Activated CD4-positive, alpha-beta T cell treated with anti-CD3 and anti-CD28 coated beads, Interleukin-2, amount 10 ng/mL, durations not matched to agents 24 days and 14 days (primary cell): ENCODE measurements at regions not wholly inside any gene's neighbourhood (a gene's known extent, or its start where the extent isn't known, plus 50 kb on each side); places are given as distances from the start of the nearest gene placed in this dataset.
"Not testable (repeated sequence)": the region's sequence is repeated elsewhere in the genome, so short reads cannot be mapped to it uniquely, and the experiment has no call there.

Source experiments
- DNase-seq: peaks from one replicate; pipeline ENCODE4 v3.0.0; 2022
- H3K27ac Mint-ChIP-seq: one replicate; pipeline ENCODE4 v1.8.0; 2022; ENCODE audit warnings: mild to moderate bottlenecking, mixed read lengths
- H3K27me3 Mint-ChIP-seq: one replicate; pipeline ENCODE4 v1.8.0; 2022; ENCODE audit warnings: mixed read lengths
- H3K36me3 Mint-ChIP-seq: one replicate; pipeline ENCODE4 v1.8.0; 2022; ENCODE audit warnings: low read depth, mild to moderate bottlenecking, mixed read lengths
- H3K4me1 Mint-ChIP-seq: one replicate; pipeline ENCODE4 v1.8.0; 2021; ENCODE audit warnings: mixed read lengths
- H3K4me3 Mint-ChIP-seq: one replicate; pipeline ENCODE4 v1.8.0; 2022; ENCODE audit warnings: mild to moderate bottlenecking, moderate library complexity, mixed read lengths
- H3K9me3 Mint-ChIP-seq: one replicate; pipeline ENCODE4 v1.8.0; 2021; ENCODE audit warnings: mixed read lengths
- intact Hi-C: fragments of 100-400 bp; cut with micrococcal nuclease; formaldehyde crosslinking; loops from one replicate; pipeline ENCODE4 v1.15.1; 2023

DNA sequence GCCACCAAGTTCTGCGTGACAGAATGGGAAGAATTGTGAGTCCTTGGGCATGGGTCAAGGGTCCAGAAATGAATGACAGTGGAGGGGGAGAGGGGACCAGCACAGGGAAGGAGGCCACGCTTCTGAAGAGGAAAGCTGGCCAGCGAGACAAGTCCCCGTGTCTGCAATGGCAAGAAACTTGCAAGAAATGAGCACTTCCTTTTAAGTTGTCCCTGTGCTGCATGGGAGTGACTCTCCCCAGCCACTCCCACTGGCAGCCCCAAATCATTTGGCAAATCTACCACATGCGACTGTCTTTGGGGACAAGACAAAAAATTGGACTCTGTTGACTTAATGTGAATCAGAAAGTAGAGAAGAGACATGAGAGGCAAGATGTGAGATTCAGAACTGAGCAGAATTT lies 242.2 kb upstream of the RREB1 start:
- no peak overlapping the region for H3K4me3 Mint-ChIP-seq
- peaks cover 22% of the 10 kb centered on the region for H3K27me3 Mint-ChIP-seq
- no peak overlapping the region for H3K27ac Mint-ChIP-seq
- no peaks in the 10 kb centered on the region for H3K36me3 Mint-ChIP-seq
- no peak for DNase-seq
- intact Hi-C loops = no loop called here
- no peaks in the 10 kb centered on the region for H3K9me3 Mint-ChIP-seq
- H3K4me1 Mint-ChIP-seq = no peaks in the 10 kb centered on the region

DNA sequence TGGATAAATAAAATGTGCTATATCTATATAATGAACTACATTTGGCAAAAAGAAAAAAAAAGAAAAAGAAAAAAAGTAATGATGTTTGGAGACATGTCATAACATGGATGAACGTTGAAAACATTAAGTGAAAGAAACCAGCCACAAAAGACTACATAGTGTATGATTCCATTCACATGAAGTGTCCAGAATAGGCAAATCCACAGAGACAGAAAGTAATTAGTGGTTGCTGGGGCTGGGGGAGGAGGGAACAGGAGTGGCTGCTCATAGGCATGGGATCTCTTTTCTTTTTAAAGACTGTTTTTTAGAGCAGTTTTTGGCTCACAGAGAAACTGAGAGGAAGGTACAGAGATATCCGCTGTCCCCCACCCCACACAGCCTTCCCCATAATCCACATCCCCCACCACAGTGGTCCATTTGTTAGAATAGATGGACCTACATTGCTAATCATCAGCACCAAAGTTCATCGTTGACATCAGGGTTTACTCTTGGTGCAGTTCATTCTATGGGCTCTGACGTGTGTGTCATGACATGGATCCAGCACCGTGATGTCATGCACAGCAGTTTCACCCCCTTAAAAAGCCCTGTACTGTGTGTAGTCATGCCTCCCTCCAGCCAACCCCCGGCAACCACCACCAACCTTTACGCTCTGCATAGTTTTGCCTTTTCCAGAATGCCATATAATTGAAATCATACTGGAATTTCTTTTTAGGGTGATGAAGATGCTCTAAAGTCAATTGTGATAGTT lies 240.9 kb upstream of the RREB1 start:
- intact Hi-C loops = no loop called here
- Mint-ChIP-seq H3K9me3 (no peaks in the 10 kb centered on the region), H3K4me1 (no peaks in the 10 kb centered on the region), H3K4me3 (no peak overlapping the region), H3K36me3 (no peaks in the 10 kb centered on the region), H3K27ac (no peak overlapping the region), H3K27me3 (peaks cover 22% of the 10 kb centered on the region)
- no peak for DNase-seq

DNA sequence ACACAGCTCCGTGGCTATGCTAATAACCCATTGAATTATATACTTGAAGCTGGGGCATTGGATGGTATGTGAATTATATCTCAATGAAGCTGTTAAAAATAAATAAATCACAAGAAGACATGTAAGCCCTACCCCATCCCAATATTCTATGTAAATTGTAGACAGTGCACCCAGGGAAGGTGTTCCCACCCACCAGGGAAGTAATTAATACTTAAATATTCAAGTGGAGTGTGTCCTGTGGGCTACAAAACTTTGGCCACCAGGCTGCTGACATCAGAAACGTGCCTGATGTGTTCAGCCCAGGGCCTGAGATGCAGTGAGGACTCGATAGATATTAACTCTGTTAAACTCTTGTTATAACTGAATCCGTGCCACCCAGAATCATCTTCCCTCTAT lies 240.4 kb upstream of the RREB1 start:
- Mint-ChIP-seq H3K27me3 (peaks cover 21% of the 10 kb centered on the region), H3K9me3 (no peaks in the 10 kb centered on the region), H3K4me1 (no peaks in the 10 kb centered on the region), H3K4me3 (no peak overlapping the region), H3K36me3 (no peaks in the 10 kb centered on the region), H3K27ac (no peak overlapping the region)
- intact Hi-C loops = no loop called here
- no peak for DNase-seq

GRCh38 chr6:6869094-6869493 lies 238.7 kb upstream of the RREB1 start:
- Mint-ChIP-seq H3K27me3 (peaks cover 18% of the 10 kb centered on the region), H3K27ac (no peak overlapping the region), H3K4me3 (no peak overlapping the region), H3K36me3 (no peaks in the 10 kb centered on the region), H3K9me3 (no peaks in the 10 kb centered on the region), H3K4me1 (no peaks in the 10 kb centered on the region)
- DNase-seq = no peak
- intact Hi-C loops = no loop called here

GRCh38 chr6:6870921-6871320 lies 236.8 kb upstream of the RREB1 start:
- Mint-ChIP-seq H3K27ac (no peak overlapping the region), H3K36me3 (no peaks in the 10 kb centered on the region), H3K4me1 (no peaks in the 10 kb centered on the region), H3K27me3 (peaks cover 18% of the 10 kb centered on the region), H3K4me3 (no peak overlapping the region), H3K9me3 (no peaks in the 10 kb centered on the region)
- intact Hi-C loops = no loop called here
- no peak for DNase-seq

DNA sequence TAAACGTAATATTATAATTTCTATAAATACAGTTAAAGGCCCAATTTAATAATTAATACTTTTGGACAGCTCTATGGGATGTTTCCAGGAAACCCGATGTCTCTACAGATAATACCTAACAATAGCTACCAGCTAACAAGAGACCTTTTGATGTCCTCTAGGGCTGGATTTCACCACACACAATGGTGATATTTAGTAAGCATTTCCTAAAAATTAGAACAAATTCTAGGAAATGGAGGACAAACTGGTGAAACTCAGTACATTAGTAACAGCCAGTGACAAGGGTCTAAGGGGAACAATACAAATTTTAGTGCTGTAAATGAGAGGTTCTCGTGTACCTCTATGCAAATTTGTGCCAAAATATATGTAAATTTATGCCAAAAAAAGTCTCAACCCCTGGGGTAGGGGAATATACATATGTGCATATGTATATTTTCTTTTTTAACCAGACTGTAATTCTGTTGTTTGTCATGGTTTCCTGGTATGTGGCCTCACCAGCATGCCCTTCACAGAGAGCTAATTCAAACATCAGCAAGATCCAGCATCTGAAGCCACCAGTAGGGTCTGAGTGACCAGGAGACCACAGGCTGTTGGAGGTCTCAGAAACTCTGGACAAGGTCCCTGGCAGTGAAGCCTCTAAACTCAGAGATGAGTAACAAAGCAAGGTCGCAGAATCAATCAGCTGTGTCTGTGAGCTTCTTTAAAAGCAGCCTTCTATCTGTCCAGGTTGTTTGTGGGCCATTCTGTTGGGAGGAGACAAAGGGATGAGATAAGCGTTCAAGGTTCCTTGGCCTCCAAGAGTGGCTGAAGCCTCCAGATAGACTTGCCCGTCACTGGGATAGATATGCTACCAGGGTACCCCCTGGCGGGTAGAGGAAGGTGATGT lies 235.1 kb upstream of the RREB1 start:
- intact Hi-C loops = no loop called here
- peaks cover 22% of the 10 kb centered on the region for H3K27me3 Mint-ChIP-seq

DNA sequence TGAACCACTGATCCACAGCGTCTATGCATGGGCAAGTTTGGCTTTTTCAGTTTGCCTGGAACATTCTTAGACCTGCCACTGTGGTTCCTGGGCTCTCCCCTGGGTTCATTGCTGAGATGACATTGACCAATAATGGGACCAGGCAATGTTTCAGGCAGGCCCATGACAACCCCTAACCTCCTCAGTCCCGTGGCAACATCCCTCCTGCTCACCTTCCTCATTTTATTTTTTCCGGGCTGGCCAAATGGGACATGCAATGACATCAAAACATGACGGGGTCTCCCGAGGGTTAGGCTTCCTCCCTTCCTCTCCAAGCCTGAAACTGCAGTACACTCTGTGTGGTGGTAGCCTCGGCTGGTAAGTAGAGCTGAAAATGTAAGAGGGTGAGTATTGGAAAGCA lies 234.0 kb upstream of the RREB1 start:
- DNase-seq = no peak
- Mint-ChIP-seq H3K9me3 (peaks cover 4% of the 10 kb centered on the region), H3K4me1 (no peaks in the 10 kb centered on the region), H3K27ac (no peak overlapping the region), H3K36me3 (no peaks in the 10 kb centered on the region), H3K4me3 (no peak overlapping the region), H3K27me3 (peaks cover 19% of the 10 kb centered on the region)
- intact Hi-C loops = no loop called here

More for the DNA sequence above, 235.1 kb upstream of the RREB1 start:
- peaks cover 4% of the 10 kb centered on the region for H3K9me3 Mint-ChIP-seq
- no peak overlapping the region for H3K4me3 Mint-ChIP-seq
- DNase-seq = no peak
- H3K27ac Mint-ChIP-seq = no peak overlapping the region
- H3K36me3 Mint-ChIP-seq = no peaks in the 10 kb centered on the region
- no peaks in the 10 kb centered on the region for H3K4me1 Mint-ChIP-seq

- H3K27me3 Mint-ChIP-seq = peaks cover 14% of the 10 kb centered on the region
- DNase-seq = no peak
- H3K9me3 Mint-ChIP-seq = peaks cover 4% of the 10 kb centered on the region
- no peak overlapping the region for H3K4me3 Mint-ChIP-seq
- H3K36me3 Mint-ChIP-seq = no peaks in the 10 kb centered on the region
- H3K27ac Mint-ChIP-seq = no peak overlapping the region
- H3K4me1 Mint-ChIP-seq = peaks cover 8% of the 10 kb centered on the region
- intact Hi-C loops = no loop called here
Measured at GRCh38 chr6:6875818-6876470, 231.8 kb upstream of the RREB1 start.

DNA sequence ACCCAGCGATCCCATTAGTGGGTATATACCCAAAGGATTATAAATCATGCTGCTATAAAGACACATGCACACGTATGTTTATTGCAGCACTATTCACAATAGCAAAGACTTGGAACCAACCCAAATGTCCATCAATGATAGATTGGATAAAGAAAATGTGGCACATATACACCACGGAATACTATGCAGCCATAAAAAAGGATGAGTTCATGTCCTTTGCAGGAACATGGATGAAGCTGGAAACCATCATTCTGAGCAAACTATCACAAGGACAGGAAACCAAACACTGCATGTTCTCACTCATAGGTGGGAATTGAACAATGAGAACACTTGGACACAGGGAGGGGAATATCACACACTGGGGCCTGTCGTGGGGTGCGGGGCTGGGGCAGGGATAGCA lies 230.0 kb upstream of the RREB1 start:
- not testable (repeated sequence) for H3K36me3 Mint-ChIP-seq

DNA sequence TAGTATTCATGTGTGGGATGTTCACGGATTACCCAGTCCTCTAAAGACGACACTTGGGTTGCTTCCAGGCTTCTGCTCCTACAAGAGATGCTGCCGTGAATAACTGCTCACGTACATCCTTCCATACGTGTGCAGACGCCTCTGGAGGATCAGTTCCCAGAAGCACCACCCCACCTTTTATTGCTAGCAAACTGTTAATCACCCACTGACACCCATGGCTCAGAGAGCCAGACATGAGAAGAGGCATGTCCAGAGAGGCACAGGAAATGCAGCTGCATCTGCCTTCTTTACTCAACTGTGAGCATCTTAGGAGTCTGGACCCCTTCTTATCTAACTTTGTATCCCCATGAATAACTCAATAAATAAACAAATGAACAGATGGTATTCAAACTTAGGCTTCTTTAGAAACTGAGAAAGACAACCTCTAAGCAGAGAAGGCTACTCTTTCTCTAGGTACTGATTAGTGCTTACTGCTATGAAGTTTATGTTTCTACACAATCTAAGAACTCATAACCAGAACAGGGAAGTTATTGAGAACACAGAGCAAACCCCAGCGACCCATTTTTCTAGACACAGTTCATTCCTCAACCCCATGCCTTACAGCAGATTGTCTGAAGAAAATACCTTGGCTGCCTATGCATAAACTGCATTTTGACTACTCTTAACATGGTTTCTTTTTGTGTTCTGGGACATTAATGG lies 228.7 kb upstream of the RREB1 start:
- Mint-ChIP-seq H3K9me3 (peaks cover 4% of the 10 kb centered on the region), H3K36me3 (no peaks in the 10 kb centered on the region), H3K4me3 (no peak overlapping the region), H3K4me1 (peaks cover 8% of the 10 kb centered on the region), H3K27ac (no peak overlapping the region), H3K27me3 (peaks cover 16% of the 10 kb centered on the region)
- no peak for DNase-seq
- intact Hi-C loops = no loop called here

More for the DNA sequence above, 230.0 kb upstream of the RREB1 start:
- H3K4me3 Mint-ChIP-seq, H3K27ac Mint-ChIP-seq, H3K4me1 Mint-ChIP-seq, intact Hi-C loops, DNase-seq, H3K9me3 Mint-ChIP-seq: not testable (repeated sequence)
- peaks cover 18% of the 10 kb centered on the region for H3K27me3 Mint-ChIP-seq

DNA sequence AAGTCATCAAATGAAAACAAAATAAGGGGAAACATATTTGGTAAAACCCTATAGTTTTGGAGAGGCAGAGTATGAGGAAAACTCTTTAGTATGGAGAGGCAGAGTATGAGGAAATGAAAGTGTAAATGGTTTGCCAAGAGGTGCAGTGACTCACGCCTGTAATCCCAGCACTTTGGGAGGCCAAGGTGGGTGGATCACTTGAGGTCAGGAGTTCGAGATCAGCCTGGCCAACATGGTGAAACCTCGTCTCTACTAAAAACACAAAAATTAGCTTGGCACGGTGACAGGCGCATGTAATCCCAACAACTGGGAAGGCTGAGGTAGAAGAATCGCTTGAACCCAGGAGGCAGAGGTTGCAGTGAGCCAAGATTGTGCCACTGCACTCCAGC lies 228.2 kb upstream of the RREB1 start:
- intact Hi-C loops, H3K36me3 Mint-ChIP-seq, H3K27ac Mint-ChIP-seq, H3K4me3 Mint-ChIP-seq, H3K4me1 Mint-ChIP-seq, DNase-seq, H3K9me3 Mint-ChIP-seq: not testable (repeated sequence)
- peaks cover 16% of the 10 kb centered on the region for H3K27me3 Mint-ChIP-seq

DNA sequence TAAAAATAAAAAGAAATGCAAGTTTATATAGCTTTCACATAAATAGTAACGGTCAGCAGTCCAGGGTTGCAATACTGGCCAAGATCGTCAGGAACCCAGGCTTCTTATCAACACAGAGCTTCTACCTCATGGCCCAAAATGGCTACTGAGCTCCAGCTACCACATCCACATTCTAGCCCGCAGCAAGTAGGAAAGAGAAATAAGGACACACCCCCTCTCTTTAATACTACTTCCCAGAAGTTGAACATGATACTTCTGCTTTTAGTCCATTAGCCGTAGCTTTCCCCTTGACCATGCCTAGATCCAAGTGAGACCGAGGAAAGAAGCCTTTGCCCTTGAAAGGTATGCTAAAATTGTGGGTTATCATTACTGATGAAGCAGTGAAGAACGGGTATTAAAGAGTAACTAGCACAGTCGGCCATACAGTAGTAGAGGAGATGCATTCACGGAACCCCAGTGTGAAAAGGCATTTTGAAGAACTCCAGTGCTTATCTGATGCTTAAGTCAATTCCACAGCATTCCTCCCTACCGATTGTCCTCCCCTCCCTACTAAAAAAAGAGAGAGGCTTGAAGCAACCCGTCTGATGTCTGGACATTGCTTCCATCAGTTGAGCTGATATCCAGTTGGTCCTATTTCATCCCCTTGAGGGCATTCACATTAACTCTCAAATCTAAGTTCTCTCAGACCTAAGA lies 226.9 kb upstream of the RREB1 start:
- H3K27ac Mint-ChIP-seq = no peak overlapping the region
- no peak overlapping the region for H3K4me3 Mint-ChIP-seq
- DNase-seq = no peak
- no peaks in the 10 kb centered on the region for H3K36me3 Mint-ChIP-seq
- intact Hi-C loops = no loop called here
- peaks cover 4% of the 10 kb centered on the region for H3K9me3 Mint-ChIP-seq
- H3K27me3 Mint-ChIP-seq = peaks cover 12% of the 10 kb centered on the region
- peaks cover 9% of the 10 kb centered on the region for H3K4me1 Mint-ChIP-seq

DNA sequence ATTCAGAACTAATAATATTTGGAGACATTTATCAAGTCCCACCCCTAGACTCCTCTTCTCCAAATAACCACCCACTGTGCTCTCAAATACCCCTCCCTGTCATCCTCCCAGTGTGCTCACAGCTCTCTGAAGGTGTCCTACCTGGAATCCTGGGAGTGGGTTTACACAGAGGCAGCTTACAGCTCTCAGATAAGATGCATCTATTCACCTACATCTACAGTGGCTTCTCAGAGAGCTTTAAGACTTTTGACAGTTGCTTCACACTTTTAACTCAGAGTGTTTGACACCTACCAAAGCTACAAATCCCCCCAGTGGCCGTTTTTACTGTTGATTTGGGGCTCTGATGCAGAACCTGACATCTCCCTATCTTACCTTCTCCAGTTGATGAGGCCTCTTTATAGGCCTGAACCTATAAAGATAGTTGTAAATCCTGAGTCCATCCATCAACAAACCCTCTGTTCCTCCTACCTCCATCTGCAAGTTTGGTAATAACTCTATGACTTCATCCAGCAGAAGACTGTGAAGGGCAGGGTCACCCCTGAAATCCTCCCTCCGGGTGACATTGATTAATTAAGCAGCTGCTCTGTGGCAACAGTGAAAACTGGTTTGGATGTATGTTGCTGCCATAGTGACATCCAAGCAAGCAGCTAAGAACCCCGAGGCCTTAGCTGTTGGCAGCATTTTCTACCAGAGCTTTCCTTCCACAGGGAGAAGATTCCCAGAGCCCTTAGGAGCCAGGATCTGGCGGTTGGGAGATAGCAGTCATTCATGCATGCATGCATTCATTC lies 226.1 kb upstream of the RREB1 start:
- no peak overlapping the region for H3K4me3 Mint-ChIP-seq
- H3K27me3 Mint-ChIP-seq = peaks cover 9% of the 10 kb centered on the region
- DNase-seq = no peak
- intact Hi-C loops = no loop called here
- peaks cover 4% of the 10 kb centered on the region for H3K9me3 Mint-ChIP-seq
- no peaks in the 10 kb centered on the region for H3K36me3 Mint-ChIP-seq
- H3K4me1 Mint-ChIP-seq = peaks cover 10% of the 10 kb centered on the region
- H3K27ac Mint-ChIP-seq = no peak overlapping the region
